HCEC 1CT (cell line): ENCODE measurements at regions not wholly inside any gene's neighbourhood (a gene's known extent, or its start where the extent isn't known, plus 50 kb on each side); places are given as distances from the start of the nearest gene placed in this dataset.
"Not testable (repeated sequence)": the region's sequence is repeated elsewhere in the genome, so short reads cannot be mapped to it uniquely, and the experiment has no call there.

Experiments
- DNase-seq: peaks from one replicate; pipeline ENCODE4 v3.0.0-alpha.2; 2017

DNA sequence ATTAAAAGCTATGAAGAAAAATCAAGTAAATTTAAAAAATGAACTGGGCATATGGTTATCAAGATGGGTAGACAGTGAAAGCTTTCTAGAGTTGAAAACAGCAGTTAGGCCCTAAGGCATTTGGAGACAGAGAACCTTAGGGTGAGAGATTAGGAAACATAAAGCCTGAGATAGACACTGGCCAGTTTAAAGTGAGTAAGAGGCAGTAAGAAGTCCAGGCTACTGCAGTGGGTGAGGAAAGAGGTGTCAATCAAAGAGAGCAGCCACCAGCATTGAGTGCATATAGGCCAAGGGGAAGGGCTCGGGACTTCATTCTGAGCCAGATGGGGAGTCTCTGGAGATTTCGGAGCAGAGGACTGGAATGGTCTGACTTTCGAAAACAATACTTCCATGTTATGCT is 1360.5 kb upstream of the ADGRL4 start:
- no peak for DNase-seq

DNA sequence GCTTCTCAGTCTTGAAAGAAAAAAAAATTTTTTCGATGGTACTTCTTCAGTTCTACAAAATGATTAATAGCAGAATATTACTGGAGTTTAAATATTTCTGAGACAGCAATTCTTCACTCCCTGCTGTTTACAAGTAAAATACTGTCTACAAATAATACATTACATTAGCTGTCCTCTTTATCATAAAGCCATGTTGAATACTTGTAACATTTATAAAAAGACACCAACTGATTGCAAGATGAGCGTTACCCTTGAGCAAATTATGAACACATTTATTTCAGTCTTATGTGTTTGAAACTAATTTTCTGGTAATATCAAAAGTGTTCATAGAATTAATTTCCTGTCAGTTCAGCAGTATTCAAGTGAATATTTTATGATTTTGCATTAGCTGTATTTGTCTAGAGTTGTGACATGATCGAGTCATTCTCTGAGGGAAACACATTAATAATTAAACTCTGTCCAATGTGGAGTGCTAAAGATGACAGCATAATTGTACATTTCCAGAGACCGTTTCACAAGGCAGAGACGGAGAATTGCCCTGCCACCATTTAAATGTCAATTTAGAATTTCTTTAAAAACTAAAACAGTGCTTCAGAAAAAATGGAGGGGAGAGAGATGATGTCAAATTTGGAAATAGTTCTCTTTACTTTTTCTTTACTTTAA is 1359.0 kb upstream of the ADGRL4 start:
- DNase-seq = no peak

DNA sequence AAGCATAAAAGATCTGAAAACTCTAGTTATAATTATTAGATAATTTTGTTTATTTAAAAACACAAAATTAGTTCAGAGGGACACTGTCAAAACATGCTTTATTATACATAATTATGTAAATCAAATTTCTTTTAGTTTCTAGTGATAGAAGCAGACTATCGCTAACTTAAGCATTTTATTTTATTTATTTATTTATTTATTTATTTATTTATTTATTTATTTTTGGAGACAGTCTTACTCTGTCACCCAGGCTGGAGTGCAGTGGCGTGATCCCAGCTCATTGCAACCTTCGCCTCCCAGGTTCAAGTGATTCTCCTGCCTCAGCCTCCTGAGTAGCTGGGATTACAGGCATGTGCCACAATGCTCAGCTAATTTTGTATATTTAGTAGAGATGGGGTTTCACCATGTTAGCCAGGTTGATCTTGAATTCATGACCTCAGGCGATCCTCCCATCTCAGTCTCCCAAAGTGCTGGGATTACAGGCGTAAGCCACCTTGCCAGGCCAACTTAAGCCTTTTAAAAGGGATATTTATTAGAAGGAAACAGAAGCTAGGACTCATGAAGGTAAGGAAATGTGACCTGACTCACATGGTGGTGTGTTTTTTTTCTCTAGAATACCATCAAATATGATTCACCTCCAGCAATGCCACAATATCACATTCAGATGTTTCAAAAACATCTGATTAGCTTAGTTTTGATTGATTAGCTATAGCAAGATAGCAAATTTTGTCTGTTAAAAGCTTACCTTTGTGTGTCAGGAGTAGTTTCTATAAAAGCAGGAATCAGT is 1357.4 kb upstream of the ADGRL4 start:
- DNase-seq = peak; percentile 7

DNA sequence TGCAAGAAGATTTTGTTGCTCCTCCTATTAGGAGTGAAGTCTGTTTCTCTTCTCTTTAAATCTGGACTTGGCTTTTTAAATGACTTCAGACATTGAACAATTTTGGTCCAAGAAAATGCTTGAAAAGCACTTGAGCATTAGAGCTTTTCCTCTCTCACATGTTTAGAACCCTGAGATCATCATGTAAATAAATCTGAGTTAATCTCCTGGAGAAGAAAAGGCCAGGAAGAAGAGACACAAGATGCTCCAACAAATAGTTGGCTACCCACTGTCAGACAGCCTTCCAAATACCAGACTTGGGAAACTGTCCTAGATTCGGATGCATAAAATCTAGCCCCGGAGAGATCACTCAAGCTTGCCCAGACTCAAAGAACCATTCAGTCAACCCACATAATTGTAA is 1353.1 kb upstream of the ADGRL4 start:
- no peak for DNase-seq

DNA sequence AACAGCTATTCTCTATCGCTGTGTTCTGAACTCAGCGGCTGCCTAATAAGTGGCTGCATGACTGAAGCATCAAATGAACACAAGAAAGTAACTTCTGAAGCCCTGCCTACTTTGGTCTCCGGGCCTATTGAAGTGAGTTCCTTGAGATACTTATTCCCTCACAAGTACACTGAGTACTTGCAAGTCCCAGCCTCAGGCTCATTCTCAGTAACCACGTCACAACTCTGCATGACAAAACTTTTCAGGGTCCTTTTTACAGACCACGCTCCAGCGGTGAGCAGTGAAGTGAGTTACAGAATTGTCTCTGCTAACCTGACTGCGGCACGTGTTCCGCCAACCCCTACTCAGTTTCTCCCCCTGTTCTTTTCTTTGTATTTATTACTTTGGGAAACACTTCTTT is 1342.7 kb upstream of the ADGRL4 start:
- no peak for DNase-seq

DNA sequence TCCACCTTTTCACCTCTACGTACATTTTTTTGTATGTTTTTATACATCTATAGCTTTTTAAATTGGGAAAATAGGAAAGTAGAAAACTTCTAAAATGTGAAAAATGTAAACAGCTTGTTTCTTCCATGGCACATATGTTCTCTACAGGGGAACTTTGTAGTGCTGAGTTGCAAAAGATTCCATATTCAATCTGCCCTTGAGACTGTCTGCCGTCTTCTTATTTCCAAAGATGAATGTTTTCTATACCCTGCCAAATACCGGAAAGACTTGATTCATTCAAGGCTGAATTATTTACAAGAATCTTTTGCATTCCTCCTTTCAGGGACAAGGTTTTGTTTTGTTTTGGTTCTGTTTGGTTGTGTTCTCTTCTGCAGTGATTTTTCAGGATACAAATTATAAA is 1334.5 kb upstream of the ADGRL4 start:
- DNase-seq = no peak

DNA sequence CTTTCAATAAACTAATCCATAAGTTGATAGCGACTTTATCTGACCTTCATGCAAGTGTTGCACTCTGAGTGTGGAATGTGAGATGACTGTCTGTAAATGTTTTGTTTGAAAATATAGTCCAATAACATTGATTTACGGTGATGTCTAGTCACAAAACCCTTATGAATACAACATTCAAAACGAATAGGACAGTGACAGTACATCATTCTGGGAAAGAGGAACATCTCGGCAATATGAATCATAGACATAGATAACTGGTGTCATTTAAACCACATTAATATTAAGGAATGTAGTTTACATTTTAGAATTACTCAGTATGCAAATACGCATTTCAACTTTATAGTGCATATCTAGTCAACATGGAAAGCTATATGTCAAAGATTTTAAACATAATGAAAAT is 1311.6 kb upstream of the ADGRL4 start:
- no peak for DNase-seq

DNA sequence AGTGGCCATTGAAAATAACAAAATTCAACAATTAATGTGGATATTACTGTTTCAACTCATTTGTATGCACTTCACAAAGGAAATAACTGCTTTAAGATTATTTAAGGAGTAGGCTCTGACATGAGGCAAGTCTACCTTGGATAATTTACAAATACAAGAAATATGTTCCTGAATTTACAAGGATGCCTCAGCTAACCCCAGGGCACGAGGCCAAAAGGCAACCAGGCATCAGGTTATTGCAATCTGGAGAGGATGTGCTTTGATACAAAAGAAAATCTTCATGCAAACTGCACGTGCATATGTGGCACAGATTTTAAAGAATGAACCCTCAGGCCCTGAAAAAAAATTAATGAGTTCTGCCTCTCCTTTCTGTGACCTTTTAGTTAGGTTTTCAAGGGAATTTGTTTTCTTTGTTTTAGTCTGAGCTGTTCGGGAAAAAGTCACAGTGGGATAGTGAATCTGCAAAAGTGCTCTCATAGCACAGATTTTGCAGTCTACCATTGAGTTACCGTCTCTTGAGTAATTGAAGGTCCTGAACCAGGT is 1304.2 kb upstream of the ADGRL4 start:
- no peak for DNase-seq

DNA sequence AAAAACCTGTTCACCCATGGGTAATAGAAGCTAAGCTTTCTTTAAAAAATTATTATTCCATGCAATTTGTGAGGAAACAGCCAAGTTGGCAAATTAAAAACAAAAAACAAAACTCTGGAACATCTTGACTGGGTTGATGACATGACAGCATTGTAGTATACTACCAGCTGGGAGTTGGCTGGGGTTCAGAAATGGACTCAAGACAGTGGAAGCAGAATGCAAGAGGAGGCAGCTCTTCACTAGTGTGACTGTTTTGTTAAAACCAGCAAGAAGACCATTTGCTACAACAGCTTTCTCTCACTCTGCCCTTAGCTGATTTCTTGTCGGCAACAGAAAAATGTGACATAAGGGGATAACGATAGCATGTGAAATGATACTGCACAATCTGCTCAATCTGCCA is 1298.9 kb upstream of the ADGRL4 start:
- DNase-seq = no peak

DNA sequence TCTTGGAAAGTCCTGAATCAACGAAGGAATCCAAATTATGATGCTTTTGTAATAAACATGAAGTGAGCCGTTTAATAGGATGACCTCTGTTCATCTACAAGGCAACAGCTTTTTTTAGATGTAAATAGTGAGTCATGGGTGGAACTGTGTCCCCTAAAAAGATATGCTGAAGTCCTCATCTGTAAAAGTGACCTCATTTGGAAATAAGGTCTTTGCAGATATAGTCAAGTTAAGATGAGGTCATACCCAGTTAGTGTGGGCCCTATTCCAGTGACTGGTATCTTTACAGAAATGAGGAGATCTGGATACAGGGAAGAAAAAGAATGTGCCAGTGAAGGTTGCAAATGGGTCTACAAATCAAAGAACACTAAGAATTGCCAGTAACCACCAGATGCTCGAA is 1287.3 kb upstream of the ADGRL4 start:
- peak; percentile 9 for DNase-seq

DNA sequence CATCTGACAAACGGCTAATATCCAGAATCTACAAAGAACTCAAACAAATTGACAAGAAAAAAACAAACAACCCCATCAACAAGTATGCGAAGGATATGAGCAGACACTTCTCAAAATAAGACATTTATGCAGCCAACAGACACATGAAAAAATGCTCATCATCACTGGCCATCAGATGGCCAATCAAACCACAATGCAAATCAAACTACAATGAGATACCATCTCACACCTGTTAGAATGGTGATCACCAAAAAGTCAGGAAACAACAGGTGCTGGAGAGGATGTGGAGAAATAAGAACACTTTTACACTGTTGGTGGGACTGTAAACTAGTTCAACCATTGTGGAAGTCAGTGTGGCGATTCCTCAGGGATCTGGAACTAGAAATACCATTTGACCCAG is 1282.2 kb upstream of the ADGRL4 start:
- not testable (repeated sequence) for DNase-seq

DNA sequence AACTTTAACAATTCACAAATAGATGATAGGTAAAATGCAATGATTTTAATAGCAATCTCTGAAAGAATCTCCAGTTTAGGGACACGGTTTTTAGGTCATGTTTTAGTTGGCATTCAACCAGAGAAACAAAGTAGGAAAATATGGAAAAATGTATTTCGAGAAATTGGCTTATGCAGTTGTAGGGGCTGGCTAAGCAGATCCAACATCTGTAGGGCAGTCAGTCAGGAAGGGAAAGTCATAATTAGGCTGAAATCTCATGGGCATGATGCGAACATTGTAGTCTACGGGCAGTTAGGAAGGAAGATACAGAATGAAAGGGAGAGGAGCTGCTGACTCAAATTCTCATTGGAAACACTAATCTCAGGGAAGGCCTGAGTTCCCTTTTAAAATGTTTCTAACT is 1276.0 kb upstream of the ADGRL4 start:
- DNase-seq = no peak

DNA sequence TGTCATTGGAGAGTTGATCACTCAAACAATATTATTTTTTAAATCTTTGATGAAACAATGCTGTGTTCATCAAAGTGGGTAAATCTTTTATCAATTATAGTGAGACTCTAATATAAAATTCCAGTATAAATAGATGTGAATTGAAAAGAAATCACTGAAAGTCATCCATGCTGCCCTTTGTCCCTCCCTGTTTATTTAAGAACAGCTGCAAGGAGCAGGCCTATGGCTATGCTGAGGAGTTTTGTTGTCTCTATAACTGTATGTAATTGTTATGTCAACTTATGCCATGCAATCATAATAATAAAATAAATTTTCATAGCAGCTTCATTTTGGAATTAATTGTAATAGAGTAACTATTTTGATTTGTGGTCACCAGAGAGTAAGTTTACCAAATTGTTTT is 1272.4 kb upstream of the ADGRL4 start:
- no peak for DNase-seq

DNA sequence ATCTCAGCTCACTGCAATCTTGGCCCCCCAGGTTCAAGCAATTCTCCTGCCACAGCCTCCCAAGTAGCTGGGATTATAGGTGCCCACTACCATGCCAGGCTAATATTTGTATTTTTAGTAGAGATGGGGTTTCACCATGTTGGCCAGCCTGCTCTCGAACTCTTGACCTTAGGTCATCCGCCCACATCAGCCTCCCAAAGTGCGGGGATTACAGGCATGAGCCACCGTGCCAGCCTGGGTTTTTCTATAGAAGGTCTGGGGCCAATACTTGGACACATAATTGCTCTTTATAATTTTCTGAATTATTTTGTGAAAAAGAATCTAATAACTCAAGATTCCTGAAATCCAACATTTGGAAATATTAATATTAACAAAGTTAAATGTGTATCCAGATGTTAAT is 1267.7 kb upstream of the ADGRL4 start:
- DNase-seq = no peak

DNA sequence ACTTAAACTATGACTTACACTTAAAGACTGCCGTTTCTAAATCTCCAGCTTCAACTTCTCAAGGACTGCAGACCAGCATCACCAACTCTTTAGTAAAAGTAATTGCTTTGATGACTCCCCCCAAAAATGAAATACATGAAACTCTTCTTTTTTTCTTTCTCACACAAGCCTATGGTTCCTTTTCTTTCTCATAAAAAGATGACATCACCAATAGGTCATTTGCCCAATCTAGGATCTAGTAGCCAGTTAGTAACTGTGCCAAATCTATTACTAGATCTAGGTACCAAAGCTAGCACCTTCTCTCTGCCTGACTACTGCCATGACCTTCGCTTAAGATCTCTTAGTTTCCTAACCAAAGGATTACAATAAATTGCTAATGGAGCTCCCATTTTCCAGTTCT is 1266.0 kb upstream of the ADGRL4 start:
- DNase-seq = no peak

DNA sequence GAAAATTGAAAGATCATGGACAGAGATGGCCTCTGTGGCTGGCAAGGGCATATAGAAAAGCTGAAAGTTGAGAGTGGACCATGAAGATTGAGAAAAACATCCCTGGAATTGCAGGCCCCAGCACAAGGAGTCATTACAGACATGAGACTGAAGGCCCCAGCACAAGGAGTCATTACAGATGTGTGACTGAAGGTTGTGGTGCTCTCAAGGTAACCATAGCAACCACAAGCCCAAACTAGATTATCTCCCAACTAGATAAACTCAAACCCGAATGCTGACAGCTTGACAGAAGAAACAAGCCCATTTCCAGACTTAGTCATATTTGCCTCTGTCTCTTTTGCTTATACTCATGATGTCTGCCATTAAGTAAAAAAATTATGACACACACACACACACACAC is 1252.1 kb upstream of the ADGRL4 start:
- no peak for DNase-seq

DNA sequence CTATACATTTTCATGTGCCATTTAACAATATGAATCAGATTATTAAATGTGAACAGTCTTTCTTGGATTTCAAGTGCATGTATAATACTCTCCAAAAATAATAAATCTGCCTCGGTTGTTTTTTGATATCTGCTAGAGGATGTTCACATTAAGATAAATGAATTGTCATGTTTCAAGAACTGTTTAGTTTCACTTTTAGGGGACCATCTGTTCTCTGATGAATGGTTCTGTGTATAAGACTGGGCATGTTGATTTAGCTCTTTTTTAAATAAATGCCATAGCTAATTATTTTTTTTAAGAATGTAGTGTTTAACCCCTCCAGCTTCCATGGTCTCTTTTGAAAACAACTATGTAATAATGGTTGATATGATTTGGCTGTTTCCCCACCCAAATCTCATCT is 1245.1 kb upstream of the ADGRL4 start:
- DNase-seq = no peak

DNA sequence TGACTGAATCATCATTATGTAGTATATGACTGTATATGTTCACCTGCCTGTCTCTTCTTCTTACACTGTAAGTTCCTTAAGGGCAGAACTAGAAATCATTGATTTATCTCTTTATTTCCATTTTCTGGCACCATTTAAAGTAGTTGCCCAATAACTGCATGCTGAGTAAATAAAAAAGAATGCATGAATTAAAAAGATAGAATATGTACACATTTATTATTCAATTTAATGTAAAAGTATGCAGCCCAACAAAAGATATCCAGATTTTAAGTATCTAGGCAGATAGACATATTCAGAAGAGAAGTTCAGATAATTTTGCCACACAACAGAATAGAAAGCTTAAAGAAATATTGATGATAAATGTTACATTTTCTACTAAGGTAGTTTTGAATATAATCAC is 1244.6 kb upstream of the ADGRL4 start:
- peak; percentile 17 for DNase-seq

DNA sequence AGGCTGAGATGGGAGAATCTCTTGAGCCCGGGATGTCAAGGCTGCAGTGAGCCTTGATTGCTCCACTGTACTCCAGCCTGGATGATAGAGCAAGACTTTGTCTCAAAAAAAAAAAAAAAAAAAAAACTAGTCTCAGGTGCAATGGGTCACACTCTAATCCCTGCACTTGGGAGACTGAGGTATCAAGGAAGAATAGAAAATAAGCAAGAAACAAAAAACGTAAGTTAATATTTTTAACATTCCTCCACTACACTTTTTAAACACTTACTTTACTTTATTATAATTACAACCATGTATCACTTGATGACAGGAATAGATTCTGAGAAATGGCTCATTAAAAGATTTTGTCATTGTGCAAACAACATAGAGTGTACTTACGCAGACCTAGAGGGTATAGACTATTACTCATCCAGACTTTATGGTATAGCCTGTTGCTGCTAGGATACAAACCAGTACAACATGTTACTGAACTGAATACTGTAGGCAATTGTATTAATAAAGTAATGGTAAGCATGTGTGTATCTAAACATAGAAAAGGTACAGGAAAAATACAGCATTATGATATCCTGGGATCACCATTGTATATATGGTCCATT is 1244.1 kb upstream of the ADGRL4 start:
- no peak for DNase-seq

DNA sequence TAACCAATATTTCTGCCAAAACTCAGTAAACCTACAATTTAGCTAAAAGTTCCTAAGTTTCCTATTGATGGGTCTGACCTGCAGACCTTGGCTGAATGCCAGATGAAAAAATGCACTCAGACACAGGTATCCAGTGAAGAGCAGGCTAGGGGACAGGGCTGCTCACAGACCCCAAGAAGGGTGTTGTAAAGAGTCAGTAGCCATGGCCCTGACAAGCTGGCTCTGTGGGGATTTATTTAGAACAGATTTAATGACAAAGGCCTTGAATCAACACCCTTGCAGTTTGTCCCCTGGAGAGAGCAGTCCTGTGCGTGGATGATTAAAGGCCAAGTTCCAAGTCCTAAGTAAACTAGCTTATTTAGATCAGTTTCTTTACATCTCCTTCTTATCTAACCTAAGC is 1243.2 kb upstream of the ADGRL4 start:
- no peak for DNase-seq

DNA sequence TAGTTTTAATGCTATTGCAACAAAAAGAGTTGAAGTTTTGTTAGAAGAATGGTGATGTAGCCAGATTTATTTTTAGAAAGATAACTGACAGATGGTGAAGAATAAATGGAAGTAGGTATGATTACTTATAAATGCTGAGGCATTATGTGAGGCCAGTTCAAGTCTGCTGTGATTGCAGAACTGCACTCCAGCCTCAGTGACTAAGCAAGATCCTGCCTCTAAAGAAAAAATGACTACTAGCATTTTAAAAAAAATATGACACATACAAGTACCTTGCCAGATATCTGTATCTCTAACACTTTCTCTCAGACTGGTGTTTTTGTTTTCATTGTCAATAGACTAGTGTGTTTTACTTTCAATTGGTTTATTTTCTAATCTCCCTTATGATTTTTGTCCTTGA is 1242.4 kb upstream of the ADGRL4 start:
- DNase-seq = peak; percentile 57

DNA sequence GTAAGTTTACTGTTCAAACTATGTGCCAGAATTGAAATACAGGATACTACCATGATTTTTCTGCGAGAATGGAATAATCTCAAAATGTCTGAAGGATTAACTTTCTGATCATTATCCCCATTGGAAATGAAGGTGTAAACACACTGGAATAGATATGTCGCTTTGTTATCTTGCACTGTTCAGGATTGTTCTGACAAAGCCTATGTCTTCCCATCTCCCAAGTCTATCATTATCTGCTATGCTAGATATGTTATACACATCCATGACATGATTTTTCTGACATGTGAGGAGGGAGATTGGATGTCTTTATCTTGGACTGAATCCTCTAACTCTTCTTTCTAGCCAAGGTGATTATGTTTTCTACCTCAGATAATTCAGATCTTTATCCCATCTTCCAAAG is 1239.3 kb upstream of the ADGRL4 start:
- no peak for DNase-seq

DNA sequence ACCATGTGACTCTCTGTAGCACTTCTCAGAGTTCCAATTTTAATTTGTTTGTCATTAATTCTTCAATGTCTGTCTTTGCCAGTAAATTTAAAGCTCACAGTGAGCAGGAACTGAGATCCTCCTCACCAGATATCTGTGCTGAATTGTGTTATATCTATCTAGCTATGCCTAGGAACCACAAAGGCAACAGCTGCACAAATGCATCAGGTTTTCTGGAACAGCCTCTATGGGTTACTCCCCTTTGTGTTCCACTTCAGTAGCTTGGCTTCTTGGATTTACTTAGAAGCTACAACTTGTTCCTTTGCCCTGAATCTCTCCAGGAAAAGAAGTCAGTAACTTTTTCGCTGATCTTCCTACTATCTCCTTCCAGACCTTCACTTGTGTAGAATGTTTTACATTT is 1237.8 kb upstream of the ADGRL4 start:
- DNase-seq = no peak

DNA sequence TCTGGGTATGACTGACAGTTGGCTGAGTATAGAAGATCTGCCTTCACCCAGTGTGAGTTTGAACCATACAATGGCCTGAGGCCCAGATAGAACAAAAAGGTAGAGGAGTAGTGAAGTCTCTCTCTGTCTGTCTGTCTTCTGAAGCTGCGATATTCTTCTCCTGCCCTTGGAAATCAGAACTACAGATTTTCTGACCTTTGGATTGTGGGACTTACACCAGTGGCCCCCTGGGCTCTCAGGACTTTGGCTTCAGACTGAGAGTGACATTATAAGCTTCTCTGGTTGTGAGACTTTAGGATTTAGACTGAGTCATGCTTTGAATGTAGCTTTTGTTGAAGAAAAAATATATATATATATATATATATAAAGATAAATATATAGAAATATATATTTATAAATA is 1235.0 kb upstream of the ADGRL4 start:
- no peak for DNase-seq
